DMS53 treated with DMSO at 0.1 percent for 48 hours (cell line): ENCODE measurements at regions not wholly inside any gene's neighbourhood (a gene's known extent, or its start where the extent isn't known, plus 50 kb on each side); places are given as distances from the start of the nearest gene placed in this dataset.
A peak's percentile ranks its signal among the peaks of the same experiment; 100 is the strongest.

Source experiments
- DNase-seq: peaks from one replicate; lab custom pipeline; 2025; ENCODE audit not compliant: unreplicated experiment; lab: John Stamatoyannopoulos, UW

DNA sequence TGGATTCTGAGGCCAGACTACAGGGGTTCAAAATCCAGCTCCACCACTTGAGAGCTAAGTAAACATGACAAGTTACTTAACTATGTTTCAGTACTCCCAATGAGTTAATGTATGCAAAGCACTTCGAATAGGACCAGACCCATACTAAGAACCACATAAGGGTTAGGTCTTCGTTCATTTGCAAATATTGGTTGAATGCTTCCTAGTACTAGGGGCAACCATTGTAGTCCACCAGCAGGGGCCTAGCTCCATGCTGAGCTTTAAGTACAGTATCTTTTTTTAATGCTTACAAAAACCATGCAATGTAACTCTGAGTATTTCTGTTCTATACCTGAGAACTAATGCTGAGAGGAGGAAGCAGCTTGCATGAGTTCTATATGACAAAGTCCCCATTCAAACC lies 80.4 kb upstream of the PDE1C start:
- DNase-seq = no peak

GRCh38 chr7:32150039-32150438 lies 79.8 kb upstream of the PDE1C start:
- DNase-seq = no peak

- no peak for DNase-seq
Observed at GRCh38 chr7:32147546-32148268, 77.5 kb upstream of the PDE1C start.

DNA sequence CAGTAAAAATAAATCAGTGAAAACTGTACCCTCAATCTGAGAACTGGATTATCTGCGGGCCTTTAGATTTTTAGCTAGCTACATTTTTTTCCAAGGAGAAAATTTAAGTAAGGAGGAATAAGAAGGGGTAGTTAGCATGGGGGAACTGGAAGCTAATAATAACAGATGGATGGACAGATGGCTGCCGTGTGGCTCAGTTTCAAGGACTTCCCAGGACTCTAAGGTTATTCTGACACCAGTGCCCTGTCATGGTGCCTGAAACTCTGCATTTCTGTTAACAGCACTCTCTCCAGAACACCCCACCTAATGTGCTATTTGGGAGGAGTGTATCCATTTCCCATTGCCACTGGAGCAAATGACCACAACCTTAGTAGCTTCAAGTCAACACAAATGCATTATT lies 75.7 kb upstream of the PDE1C start:
- no peak for DNase-seq

DNA sequence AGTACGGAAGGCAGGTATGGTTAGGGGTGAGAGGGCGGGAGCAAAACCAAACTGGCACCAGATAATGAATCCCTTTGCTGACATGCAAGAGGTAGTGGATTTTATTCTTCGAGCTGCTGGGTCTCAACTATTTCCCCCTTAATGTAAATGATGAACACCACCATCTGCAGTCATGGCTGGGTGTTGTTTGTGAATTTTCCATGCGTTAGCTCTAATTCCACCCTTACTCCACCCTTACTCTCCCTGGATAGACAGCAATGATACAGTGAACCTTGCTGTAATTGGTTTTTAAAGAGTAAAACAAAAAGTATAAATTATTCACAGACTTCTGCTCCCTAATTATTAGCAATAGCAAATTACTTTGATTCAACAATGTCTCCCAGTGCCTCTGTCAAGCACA lies 74.5 kb upstream of the PDE1C start:
- no peak for DNase-seq

DNA sequence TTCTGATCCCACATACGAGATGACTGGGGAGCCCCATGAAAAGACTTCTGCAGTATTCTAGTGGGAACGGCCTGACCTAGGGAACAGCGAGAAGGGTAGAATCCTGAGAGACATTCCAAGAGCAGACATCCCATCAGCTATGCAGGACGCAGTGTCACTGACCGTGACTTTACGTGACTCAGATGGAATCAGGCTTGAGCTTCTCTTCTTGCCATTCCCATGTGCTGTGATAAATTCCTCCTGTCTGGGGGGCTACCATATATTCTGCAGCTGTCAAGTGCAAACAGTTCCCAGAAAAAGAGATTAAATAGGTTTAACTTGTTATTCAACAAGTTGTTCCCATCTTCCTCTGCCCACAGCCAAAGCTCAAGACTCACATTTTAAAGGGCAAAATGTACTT lies 73.1 kb upstream of the PDE1C start:
- no peak for DNase-seq

- DNase-seq = no peak
Observed at GRCh38 chr7:32142649-32143048, 72.4 kb upstream of the PDE1C start.

- DNase-seq = no peak
Observed at GRCh38 chr7:32140210-32140939, 70.2 kb upstream of the PDE1C start.

- no peak for DNase-seq
Observed at GRCh38 chr7:32137059-32137458, 66.9 kb upstream of the PDE1C start.

DNA sequence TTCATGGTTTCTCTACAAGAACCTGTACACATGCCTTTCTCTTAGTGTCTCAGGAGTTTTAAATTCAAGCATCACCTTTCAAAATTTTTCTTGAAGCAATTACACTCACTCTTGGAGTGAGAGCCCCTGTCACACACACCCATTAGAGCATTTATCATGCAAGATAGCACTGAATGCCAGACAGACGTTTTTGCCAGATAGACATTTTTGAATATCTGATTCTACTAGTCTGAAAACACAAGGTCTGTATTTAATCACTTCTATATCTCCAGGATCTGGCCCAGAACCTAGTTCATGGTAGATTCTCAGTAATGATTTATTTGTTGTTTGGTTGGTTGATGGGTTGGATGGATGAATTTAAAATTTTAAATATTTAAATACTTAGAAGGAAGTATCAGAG lies 60.9 kb upstream of the PDE1C start:
- DNase-seq = no peak

DNA sequence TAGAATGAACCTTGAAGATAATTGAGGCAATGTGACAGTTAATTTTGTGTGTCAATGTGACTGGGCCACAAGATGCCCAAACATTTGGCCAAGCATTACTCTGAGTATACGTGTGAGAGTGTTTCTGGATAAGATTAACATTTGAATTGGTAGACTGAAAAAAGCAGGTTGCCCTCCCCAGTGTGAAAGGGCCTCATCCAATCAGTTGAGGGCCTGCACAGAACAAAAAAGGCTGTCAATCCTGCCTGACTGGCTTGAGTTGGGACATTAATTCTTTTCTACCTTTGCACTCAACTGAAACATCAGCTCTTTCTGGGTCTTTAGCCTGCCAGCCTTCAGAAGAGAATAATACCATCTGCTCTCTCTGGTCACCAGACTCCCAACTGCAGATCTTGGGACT lies 56.6 kb upstream of the PDE1C start:
- peak; percentile 9 for DNase-seq
